Keratinocyte (primary cell): ENCODE measurements at regions not wholly inside any gene's neighbourhood (a gene's known extent, or its start where the extent isn't known, plus 50 kb on each side); places are given as distances from the start of the nearest gene placed in this dataset.
"Not testable (repeated sequence)": the region's sequence is repeated elsewhere in the genome, so short reads cannot be mapped to it uniquely, and the experiment has no call there.

Source experiments
- DNase-seq: peaks from one replicate; pipeline ENCODE4 v3.0.0-alpha.2; 2011; ENCODE audit warnings: low read depth, missing footprints, low spot score
- FAIRE-seq: peaks from 2 replicates; lab custom pipeline; 2011; peaks lifted over from hg19 to GRCh38; lab: Jason Lieb, UNC
- H2AFZ ChIP-seq: 2 replicates; pipeline ENCODE4 v1.6.0; 2012; ENCODE audit warnings: low read length, control low read depth, inconsistent platforms; ENCODE audit not compliant: control insufficient read depth
- H3K27ac ChIP-seq: 2 replicates; pipeline ENCODE4 v1.5.1; 2011; ENCODE audit warnings: low read length; ENCODE audit not compliant: control insufficient read depth, insufficient read depth
- H3K27me3 ChIP-seq: 3 replicates; pipeline ENCODE4 v1.6.0; 2011; ENCODE audit warnings: low read length; ENCODE audit not compliant: control insufficient read depth, insufficient read depth; ENCODE audit errors: extremely low read depth
- H3K36me3 ChIP-seq, 2 experiments: 2 replicates in 1 of 2; 3 replicates in 1 of 2; pipeline ENCODE4 v1.5.1; 2011; ENCODE audit warnings: low read length in 2 of 2, mild to moderate bottlenecking in 1 of 2; ENCODE audit not compliant: control insufficient read depth in 2 of 2, insufficient read depth in 2 of 2; ENCODE audit errors: extremely low read depth in 1 of 2
- H3K4me1 ChIP-seq: 3 replicates; pipeline ENCODE4 v1.5.1; 2011; ENCODE audit warnings: low read length; ENCODE audit not compliant: control insufficient read depth, insufficient read depth; ENCODE audit errors: extremely low read depth
- H3K4me2 ChIP-seq: 3 replicates; pipeline ENCODE4 v1.6.0; 2011; ENCODE audit warnings: low read depth, low read length; ENCODE audit not compliant: control insufficient read depth, insufficient read depth; ENCODE audit errors: extremely low read depth
- H3K4me3 ChIP-seq, 3 experiments: fragments of 200-600 bp in 1 of 3; sonication (generic) in 1 of 3; 2 replicates in 2 of 3; 3 replicates in 1 of 3; pipeline ENCODE4 v1.5.1; 2011 to 2016; ENCODE audit warnings: low read length in 3 of 3, mild to moderate bottlenecking in 3 of 3, control low read depth in 2 of 3, inconsistent platforms in 1 of 3, low read depth in 1 of 3, mixed read lengths in 1 of 3, mixed run types in 1 of 3, moderate library complexity in 1 of 3; ENCODE audit not compliant: control insufficient read depth in 2 of 3, insufficient read depth in 2 of 3; ENCODE audit errors: extremely low read depth in 1 of 3
- H3K79me2 ChIP-seq: 2 replicates; pipeline ENCODE4 v1.6.0; 2012; ENCODE audit warnings: low read length; ENCODE audit not compliant: control insufficient read depth, insufficient read depth
- H3K9ac ChIP-seq: 3 replicates; pipeline ENCODE4 v1.6.0; 2011; ENCODE audit warnings: low read length; ENCODE audit not compliant: control insufficient read depth, insufficient read depth; ENCODE audit errors: extremely low read depth
- H3K9me1 ChIP-seq: 3 replicates; pipeline ENCODE4 v1.6.0; 2011; ENCODE audit warnings: low read length; ENCODE audit not compliant: control insufficient read depth, insufficient read depth; ENCODE audit errors: extremely low read depth
- H3K9me3 ChIP-seq: 2 replicates; pipeline ENCODE4 v1.5.1; 2012; ENCODE audit warnings: low read depth, low read length; ENCODE audit not compliant: control insufficient read depth
- H4K20me1 ChIP-seq: 3 replicates; pipeline ENCODE4 v1.6.0; 2011; ENCODE audit warnings: low read length; ENCODE audit not compliant: control insufficient read depth, insufficient read depth; ENCODE audit errors: extremely low read depth
- EZH2 ChIP-seq: IDR thresholded peaks from one replicate; pipeline ENCODE4 v1.6.1; 2012; ENCODE audit warnings: inconsistent platforms, mild to moderate bottlenecking, low read length, moderate library complexity
- dilution Hi-C: fragments of 300-500 bp; cut with MboI; formaldehyde crosslinking; loops from one replicate; pipeline ENCODE4 v1.7.0; 2020; ENCODE audit warnings: low sequenced_read_pairs; ENCODE audit not compliant: extremely low pct_ligation_motif_present
- TF ChIP-seq, protein P1 (sequence below), 3 experiments: IDR thresholded peaks in 1 of 3; conservative IDR thresholded peaks in 1 of 3; optimal IDR thresholded peaks in 1 of 3; 2 replicates in 2 of 3; 3 replicates in 1 of 3; pipeline versions ENCODE3 to v1.5.1; 2011; ENCODE audit warnings: low read length in 3 of 3, mild to moderate bottlenecking in 3 of 3, moderate library complexity in 2 of 3, control low read depth in 1 of 3, inconsistent platforms in 1 of 3; ENCODE audit not compliant: insufficient read depth in 2 of 3; ENCODE audit errors: extremely low read depth in 1 of 3

DNA sequence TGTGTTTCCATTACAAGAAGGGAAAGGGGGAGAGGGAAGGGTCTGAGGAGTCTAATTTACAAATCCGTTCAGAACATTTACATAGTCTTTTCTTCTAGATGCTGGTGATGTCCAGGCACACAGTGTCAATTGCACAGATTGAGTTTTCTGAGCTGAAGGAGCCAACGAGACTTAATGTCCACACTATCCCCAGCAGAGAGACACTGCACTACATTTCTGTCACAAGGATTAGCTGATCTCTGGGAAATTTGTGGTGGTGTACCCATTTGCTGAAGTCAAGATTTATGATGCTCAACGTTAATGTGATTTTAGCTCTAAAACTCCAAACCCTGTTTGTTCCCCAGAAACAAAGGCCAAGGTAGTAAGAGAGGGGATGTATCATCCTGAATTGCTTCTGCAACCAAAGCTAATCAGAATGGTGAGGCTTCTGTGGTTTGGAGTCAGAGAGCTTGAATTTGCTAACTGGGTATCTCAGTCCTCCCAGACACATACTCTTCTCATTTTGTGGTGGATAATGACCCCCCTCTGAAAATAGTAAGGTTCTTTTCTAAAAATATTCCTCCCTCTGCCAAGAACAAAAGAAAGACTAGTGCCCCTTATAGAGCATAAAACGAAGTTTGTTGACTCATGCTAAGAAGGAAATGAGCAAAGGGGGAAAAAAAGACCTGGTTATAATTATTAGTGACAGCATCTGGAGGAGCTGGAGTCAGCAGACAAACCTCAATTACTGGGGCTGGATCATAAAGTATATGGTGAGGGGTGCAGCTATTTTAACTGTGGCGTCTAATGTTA is 416.9 kb downstream of the PSAT1 start:
- no peak for TF ChIP-seq EZH2
- TF ChIP-seq, protein P1, sequence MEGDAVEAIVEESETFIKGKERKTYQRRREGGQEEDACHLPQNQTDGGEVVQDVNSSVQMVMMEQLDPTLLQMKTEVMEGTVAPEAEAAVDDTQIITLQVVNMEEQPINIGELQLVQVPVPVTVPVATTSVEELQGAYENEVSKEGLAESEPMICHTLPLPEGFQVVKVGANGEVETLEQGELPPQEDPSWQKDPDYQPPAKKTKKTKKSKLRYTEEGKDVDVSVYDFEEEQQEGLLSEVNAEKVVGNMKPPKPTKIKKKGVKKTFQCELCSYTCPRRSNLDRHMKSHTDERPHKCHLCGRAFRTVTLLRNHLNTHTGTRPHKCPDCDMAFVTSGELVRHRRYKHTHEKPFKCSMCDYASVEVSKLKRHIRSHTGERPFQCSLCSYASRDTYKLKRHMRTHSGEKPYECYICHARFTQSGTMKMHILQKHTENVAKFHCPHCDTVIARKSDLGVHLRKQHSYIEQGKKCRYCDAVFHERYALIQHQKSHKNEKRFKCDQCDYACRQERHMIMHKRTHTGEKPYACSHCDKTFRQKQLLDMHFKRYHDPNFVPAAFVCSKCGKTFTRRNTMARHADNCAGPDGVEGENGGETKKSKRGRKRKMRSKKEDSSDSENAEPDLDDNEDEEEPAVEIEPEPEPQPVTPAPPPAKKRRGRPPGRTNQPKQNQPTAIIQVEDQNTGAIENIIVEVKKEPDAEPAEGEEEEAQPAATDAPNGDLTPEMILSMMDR (optimal IDR thresholded peaks at IDR 0.05 in 1 of 3, IDR thresholded peaks at IDR 0.05 in 1 of 3, conservative IDR thresholded peaks at IDR 0.05 in 1 of 3; ENCODE audit: extremely low read depth in 1 of 3, insufficient read depth in 2 of 3, low read length in 3 of 3), result no peak
- H2AFZ ChIP-seq, result no peak overlapping the region
- dilution Hi-C loops, result no loop called here

DNA sequence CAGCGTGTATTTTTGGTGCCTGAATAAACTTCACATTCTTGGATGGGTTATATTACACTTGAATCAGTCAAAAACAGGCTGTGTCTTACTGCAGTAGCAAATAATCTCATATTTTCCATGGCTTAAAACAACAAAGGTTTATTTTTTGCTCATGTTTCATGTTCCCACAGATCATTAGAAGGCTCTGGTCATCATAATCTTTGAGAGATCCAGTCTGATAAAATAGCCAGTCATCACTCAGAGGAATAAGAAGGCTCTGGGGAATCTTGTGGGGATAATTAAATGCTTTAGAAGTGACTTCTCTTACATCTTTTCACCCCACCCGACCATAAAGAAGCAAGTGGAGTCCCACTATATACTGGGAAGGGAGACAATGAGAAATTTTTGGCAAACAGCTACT is 417.7 kb downstream of the PSAT1 start:
- Histone ChIP-seq H3K79me2 (no peaks in the 10 kb centered on the region), H3K4me1 (no peaks in the 10 kb centered on the region), H3K27me3 (no peaks in the 10 kb centered on the region), H3K9ac (no peak overlapping the region), H2AFZ (no peak overlapping the region), H4K20me1 (no peaks in the 10 kb centered on the region), H3K36me3 (no peaks in the 10 kb centered on the region), H3K27ac (no peak overlapping the region), H3K9me3 (no peaks in the 10 kb centered on the region), H3K4me2 (no peak overlapping the region), H3K9me1 (no peaks in the 10 kb centered on the region), H3K4me3 (no peak overlapping the region)
- FAIRE-seq (no peak), DNase-seq (no peak)
- no peak for TF ChIP-seq EZH2
- TF ChIP-seq, protein P1 (optimal IDR thresholded peaks at IDR 0.05 in 1 of 3, IDR thresholded peaks at IDR 0.05 in 1 of 3, conservative IDR thresholded peaks at IDR 0.05 in 1 of 3; ENCODE audit: extremely low read depth in 1 of 3, insufficient read depth in 2 of 3, low read length in 3 of 3), result no peak
- dilution Hi-C loops, result no loop called here

More for the DNA sequence above, 416.9 kb downstream of the PSAT1 start:
- no peak overlapping the region for H3K4me2 ChIP-seq
- H3K27ac ChIP-seq, result no peak overlapping the region
- no peak for FAIRE-seq
- H3K4me1 ChIP-seq, result no peaks in the 10 kb centered on the region
- no peaks in the 10 kb centered on the region for H3K9me1 ChIP-seq
- H3K4me3 ChIP-seq, result no peak overlapping the region
- H4K20me1 ChIP-seq, result no peaks in the 10 kb centered on the region
- H3K9me3 ChIP-seq, result no peaks in the 10 kb centered on the region
- no peaks in the 10 kb centered on the region for H3K79me2 ChIP-seq
- H3K36me3 ChIP-seq, result no peaks in the 10 kb centered on the region
- H3K9ac ChIP-seq, result no peak overlapping the region
- H3K27me3 ChIP-seq, result no peaks in the 10 kb centered on the region
- DNase-seq, result no peak

DNA sequence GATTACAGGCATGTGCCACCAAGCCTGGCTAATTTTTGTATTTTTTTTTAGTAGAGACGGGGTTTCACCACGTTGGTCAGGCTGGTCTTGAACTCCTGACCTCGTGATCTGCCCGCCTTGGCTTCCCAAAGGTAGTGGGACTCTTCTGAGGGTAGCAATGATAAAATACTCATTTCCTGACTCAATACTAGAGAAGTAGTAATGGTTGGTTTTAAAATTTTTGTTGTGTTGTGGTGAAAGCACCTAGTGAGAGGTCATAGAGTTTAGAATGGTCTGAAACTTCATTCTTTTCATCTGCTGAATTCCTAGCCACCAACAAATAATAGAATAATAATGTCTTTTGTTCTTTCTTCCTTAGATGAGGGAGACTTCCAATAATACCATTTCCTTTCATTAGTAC is 422.1 kb downstream of the PSAT1 start:
- H3K4me3 ChIP-seq, H3K27me3 ChIP-seq, H3K4me2 ChIP-seq, dilution Hi-C loops, DNase-seq, H3K79me2 ChIP-seq, H3K27ac ChIP-seq, H3K9ac ChIP-seq, H3K4me1 ChIP-seq, H2AFZ ChIP-seq, H4K20me1 ChIP-seq, H3K9me1 ChIP-seq, FAIRE-seq, H3K36me3 ChIP-seq, H3K9me3 ChIP-seq: not testable (repeated sequence)
